ENCODE measurements at regions not wholly inside any gene's neighbourhood (a gene's known extent, or its start where the extent isn't known, plus 50 kb on each side); places are given as distances from the start of the nearest gene placed in this dataset.

DNA sequence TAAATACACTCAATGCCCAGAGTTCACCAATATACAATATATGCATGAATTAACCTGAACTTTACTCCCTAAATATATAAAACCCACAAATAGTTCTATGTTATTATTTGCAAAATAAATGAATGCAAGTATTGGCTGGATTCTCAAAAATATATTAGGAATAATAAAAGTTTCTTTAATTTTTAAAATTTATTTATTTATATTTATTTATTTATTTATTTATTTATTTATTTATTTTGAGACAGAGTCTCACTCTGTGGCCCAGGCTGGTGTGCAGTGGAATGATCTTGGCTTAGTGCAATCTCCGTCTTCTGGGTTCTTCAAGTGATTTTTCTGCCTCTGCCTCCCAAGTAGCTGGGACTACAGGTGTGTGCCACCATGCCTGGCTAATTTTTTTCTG, 88.7 kb upstream of the TMEFF2 start:
- H3K27ac ChIP-seq: no peak overlapping the region
- H3K36me3 ChIP-seq: no peaks in the 10 kb centered on the region
- TF ChIP-seq POLR2A (IDR thresholded peaks at IDR 0.05) (no peak), EP300 (IDR thresholded peaks at IDR 0.05) (no peak), POLR2AphosphoS5 (IDR thresholded peaks at IDR 0.05) (no peak)
- TF ChIP-seq, protein P1, sequence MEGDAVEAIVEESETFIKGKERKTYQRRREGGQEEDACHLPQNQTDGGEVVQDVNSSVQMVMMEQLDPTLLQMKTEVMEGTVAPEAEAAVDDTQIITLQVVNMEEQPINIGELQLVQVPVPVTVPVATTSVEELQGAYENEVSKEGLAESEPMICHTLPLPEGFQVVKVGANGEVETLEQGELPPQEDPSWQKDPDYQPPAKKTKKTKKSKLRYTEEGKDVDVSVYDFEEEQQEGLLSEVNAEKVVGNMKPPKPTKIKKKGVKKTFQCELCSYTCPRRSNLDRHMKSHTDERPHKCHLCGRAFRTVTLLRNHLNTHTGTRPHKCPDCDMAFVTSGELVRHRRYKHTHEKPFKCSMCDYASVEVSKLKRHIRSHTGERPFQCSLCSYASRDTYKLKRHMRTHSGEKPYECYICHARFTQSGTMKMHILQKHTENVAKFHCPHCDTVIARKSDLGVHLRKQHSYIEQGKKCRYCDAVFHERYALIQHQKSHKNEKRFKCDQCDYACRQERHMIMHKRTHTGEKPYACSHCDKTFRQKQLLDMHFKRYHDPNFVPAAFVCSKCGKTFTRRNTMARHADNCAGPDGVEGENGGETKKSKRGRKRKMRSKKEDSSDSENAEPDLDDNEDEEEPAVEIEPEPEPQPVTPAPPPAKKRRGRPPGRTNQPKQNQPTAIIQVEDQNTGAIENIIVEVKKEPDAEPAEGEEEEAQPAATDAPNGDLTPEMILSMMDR (IDR thresholded peaks at IDR 0.05): no peak
- H3K4me1 ChIP-seq: no peaks in the 10 kb centered on the region
- no peak for DNase-seq
- no peaks in the 10 kb centered on the region for H3K9me3 ChIP-seq
- H3K27me3 ChIP-seq: no peaks in the 10 kb centered on the region
- WGBS, 2 donors: 95 to 97% methylated on average over 1 of the region's 1 CpG
- intact Hi-C loops (cut with DNase I): no loop called here
- no peak overlapping the region for H3K4me3 ChIP-seq

DNA sequence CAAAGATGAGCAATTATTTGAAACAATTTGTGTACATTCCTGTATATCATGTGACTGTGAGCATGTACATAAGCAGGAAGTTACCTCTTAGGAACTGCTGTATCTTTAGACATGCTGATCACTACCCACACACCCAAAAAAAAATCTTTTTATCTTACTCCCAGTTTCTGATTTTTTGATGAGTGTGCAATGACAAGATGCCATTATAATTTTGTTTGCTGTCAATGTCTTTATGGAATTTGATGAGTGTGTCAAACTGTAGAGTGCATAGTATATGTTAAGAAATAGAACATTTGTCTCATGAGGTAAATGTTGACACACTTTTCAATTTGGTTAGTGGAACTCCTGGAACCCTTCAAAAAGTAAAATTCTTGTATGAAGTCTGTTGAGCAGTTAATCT, 84.0 kb upstream of the TMEFF2 start:
- Histone ChIP-seq H3K27ac (no peak overlapping the region), H3K9me3 (peaks cover 0 to 3% (median 0%) of the 10 kb centered on the region in 4 donors), H3K36me3 (no peaks in the 10 kb centered on the region), H3K27me3 (no peaks in the 10 kb centered on the region), H3K4me3 (no peak overlapping the region), H3K4me1 (no peaks in the 10 kb centered on the region)
- DNase-seq: no peak
- TF ChIP-seq POLR2AphosphoS5 (IDR thresholded peaks at IDR 0.05) (no peak), EP300 (IDR thresholded peaks at IDR 0.05) (no peak), POLR2A (IDR thresholded peaks at IDR 0.05) (no peak)
- TF ChIP-seq, protein P1 (IDR thresholded peaks at IDR 0.05): no peak
- intact Hi-C loops (cut with DNase I): no loop called here

DNA sequence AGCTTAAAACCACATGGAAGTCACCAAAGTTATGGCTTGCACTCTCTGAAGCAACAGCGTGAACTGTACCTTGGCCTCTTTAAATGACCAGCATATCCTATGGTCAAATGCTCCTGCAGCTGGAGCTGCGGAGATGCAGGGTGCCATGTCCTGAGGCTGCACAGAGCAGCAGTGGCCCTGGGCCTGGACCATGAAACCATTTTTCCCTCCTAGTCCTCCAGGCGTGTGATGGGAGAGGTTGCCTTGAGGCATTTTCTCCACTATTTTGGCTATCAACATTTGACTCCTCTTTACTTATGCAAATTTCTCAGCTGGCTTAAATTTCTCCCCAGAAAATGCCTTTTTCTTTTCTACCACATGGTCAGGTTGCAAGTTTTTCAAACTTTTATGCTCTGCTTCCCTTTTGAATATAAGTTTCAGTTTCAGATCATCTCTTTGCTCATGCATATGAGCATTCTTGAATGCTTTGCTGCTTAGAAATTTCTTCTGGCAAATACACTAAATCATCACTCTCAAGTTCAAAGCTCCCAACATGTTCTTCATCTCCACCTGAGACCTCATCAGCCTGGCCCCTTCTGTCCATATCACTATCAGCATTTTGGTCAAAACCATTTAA, 82.9 kb upstream of the TMEFF2 start:
- no peak for TF ChIP-seq POLR2AphosphoS5 (IDR thresholded peaks at IDR 0.05)
- no peak for TF ChIP-seq POLR2A (IDR thresholded peaks at IDR 0.05)
- TF ChIP-seq, protein P1 (IDR thresholded peaks at IDR 0.05): no peak
- no peak for TF ChIP-seq EP300 (IDR thresholded peaks at IDR 0.05)
- Histone ChIP-seq H3K27ac (no peak overlapping the region), H3K4me3 (no peak overlapping the region), H3K9me3 (peaks cover 0 to 3% (median 0%) of the 10 kb centered on the region in 4 donors), H3K4me1 (no peaks in the 10 kb centered on the region), H3K36me3 (no peaks in the 10 kb centered on the region), H3K27me3 (no peaks in the 10 kb centered on the region)
- no peak for DNase-seq
- WGBS, 2 donors: 95 to 97% methylated on average over 3 of the region's 3 CpGs
- intact Hi-C loops (cut with DNase I): no loop called here

DNA sequence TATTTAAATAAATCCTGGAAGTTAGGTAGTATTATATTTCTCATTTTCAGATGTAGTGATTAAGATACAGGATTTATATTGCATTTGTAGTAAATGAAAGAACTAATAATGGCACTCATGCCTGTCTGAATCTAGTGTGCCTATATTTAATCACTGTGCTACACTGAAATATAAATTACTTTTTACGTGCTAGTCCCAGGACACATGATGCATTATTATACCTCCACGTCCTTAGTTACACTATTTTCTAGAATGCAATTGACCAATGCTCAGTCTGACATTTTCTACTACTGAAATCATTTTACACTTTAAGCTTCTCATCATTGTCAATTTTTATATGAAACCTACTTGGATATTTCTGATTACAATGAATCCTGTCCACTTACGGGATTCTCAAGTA, 80.9 kb upstream of the TMEFF2 start:
- DNase-seq: no peak
- Histone ChIP-seq H3K4me3 (no peak overlapping the region), H3K27ac (no peak overlapping the region), H3K9me3 (peaks cover 0 to 3% (median 0%) of the 10 kb centered on the region in 4 donors), H3K36me3 (no peaks in the 10 kb centered on the region), H3K4me1 (no peaks in the 10 kb centered on the region), H3K27me3 (no peaks in the 10 kb centered on the region)
- intact Hi-C loops (cut with DNase I): no loop called here
- TF ChIP-seq, protein P1 (IDR thresholded peaks at IDR 0.05): no peak
- TF ChIP-seq POLR2AphosphoS5 (IDR thresholded peaks at IDR 0.05): no peak
- no peak for TF ChIP-seq POLR2A (IDR thresholded peaks at IDR 0.05)
- no peak for TF ChIP-seq EP300 (IDR thresholded peaks at IDR 0.05)
- WGBS, 2 donors: 81 to 87% methylated on average over 3 of the region's 3 CpGs

DNA sequence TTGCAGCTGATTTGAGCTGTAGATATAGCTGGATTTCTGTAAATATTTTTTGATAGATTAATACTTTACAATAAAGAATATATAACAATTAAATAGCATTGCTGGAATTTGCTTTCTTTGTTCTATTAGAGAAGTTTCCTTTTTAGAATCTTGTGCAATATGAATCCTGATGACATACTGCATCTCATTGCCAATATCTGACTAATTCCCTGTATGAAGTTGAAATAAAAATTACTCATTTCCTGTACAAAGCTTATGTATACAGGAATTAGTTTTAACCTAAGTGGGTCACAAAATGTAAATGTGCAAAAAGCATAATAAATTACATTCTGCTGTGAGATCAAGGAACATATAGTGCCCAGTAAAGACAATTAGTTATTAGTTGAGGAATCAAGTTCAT, 72.8 kb upstream of the TMEFF2 start:
- Histone ChIP-seq H3K9me3 (no peaks in the 10 kb centered on the region), H3K4me3 (no peak overlapping the region), H3K27me3 (no peaks in the 10 kb centered on the region), H3K36me3 (no peaks in the 10 kb centered on the region), H3K4me1 (peaks cover 0 to 8% (median 0%) of the 10 kb centered on the region in 4 donors), H3K27ac (no peak overlapping the region)
- no peak for DNase-seq
- TF ChIP-seq POLR2AphosphoS5 (IDR thresholded peaks at IDR 0.05) (no peak), EP300 (IDR thresholded peaks at IDR 0.05) (no peak), POLR2A (IDR thresholded peaks at IDR 0.05) (no peak)
- TF ChIP-seq, protein P1 (IDR thresholded peaks at IDR 0.05): no peak
- intact Hi-C loops (cut with DNase I): no loop called here

Measured in sigmoid colon (tissue), 6 donors.